ENCODE measurements at regions not wholly inside any gene's neighbourhood (a gene's known extent, or its start where the extent isn't known, plus 50 kb on each side); places are given as distances from the start of the nearest gene placed in this dataset.

DNA sequence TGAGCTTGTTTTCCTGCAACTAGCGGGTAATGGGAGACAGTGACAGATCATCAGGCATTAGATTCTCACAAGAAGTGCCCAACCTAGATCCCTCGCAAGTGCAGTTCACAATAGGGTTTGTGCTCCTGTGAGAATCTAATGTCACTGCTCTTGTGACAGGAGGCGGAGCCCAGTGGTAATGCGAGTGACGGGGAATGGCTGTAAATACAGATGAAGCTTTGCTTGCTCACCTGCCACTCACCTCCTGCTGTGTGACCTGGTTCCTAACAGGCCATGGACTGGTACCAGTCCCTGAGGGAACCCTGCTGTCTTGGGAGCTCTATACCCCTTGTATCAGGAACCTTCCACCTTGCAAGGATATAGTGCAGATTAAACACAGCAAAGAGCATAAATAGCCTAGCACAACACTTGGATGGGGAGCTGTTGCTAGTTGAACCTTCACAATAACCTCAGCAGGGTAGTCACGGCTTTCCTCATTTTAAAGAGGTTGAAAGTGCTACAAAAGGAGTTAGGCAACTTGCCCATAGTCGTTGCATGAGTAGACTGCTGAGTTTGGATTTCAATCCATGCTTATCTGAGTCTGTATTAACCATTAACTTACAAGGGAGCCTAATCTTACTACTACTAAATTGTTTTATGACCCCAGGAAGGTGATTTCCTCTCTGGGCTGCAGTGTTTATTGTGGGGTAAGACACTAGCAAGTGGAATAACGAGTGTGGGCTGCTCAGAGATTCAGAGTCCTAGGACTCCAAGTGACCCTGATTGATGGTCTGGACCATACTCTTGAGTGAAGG, 156.6 kb upstream of the ZFHX3 start:
- Histone ChIP-seq H3K4me1 (ENCODE audit: control insufficient read depth, insufficient read depth, low read length) (peaks cover 22% of the 10 kb centered on the region), H3K9me3 (ENCODE audit: control insufficient read depth, low read length) (no peaks in the 10 kb centered on the region), H3K4me3 (ENCODE audit: low read length) (no peak overlapping the region), H3K9ac (ENCODE audit: low read length) (no peak overlapping the region), H3K27me3 (replicated peaks; ENCODE audit: control insufficient read depth, insufficient read depth, low read length) (no peaks in the 10 kb centered on the region), H3K36me3 (ENCODE audit: control insufficient read depth, insufficient read depth, low read length, severe bottlenecking) (no peaks in the 10 kb centered on the region)
- no peak for DNase-seq (ENCODE audit: low read depth)

GRCh38 chr16:73202161-73202729, 154.3 kb upstream of the ZFHX3 start:
- H3K36me3 ChIP-seq (ENCODE audit: control insufficient read depth, insufficient read depth, low read length, severe bottlenecking), result no peaks in the 10 kb centered on the region
- no peaks in the 10 kb centered on the region for H3K27me3 ChIP-seq (replicated peaks; ENCODE audit: control insufficient read depth, insufficient read depth, low read length)
- peaks cover 22% of the 10 kb centered on the region for H3K4me1 ChIP-seq (ENCODE audit: control insufficient read depth, insufficient read depth, low read length)
- DNase-seq (ENCODE audit: low read depth), result peak; percentile 95
- H3K9ac ChIP-seq (ENCODE audit: low read length), result no peak overlapping the region
- H3K9me3 ChIP-seq (ENCODE audit: control insufficient read depth, low read length), result no peaks in the 10 kb centered on the region
- H3K4me3 ChIP-seq (ENCODE audit: low read length), result peak overlapping the region; percentile 46

- Histone ChIP-seq H3K36me3 (ENCODE audit: control insufficient read depth, insufficient read depth, low read length, severe bottlenecking) (no peaks in the 10 kb centered on the region), H3K9me3 (ENCODE audit: control insufficient read depth, low read length) (no peaks in the 10 kb centered on the region), H3K9ac (ENCODE audit: low read length) (no peak overlapping the region), H3K27me3 (replicated peaks; ENCODE audit: control insufficient read depth, insufficient read depth, low read length) (no peaks in the 10 kb centered on the region), H3K4me3 (ENCODE audit: low read length) (no peak overlapping the region), H3K4me1 (ENCODE audit: control insufficient read depth, insufficient read depth, low read length) (peaks cover 13% of the 10 kb centered on the region)
- DNase-seq (ENCODE audit: low read depth), result no peak
These were observed 151.3 kb upstream of the ZFHX3 start for GRCh38 chr16:73199214-73199613.

- Histone ChIP-seq H3K36me3 (ENCODE audit: control insufficient read depth, insufficient read depth, low read length, severe bottlenecking) (no peaks in the 10 kb centered on the region), H3K9me3 (ENCODE audit: control insufficient read depth, low read length) (no peaks in the 10 kb centered on the region), H3K9ac (ENCODE audit: low read length) (no peak overlapping the region), H3K4me3 (ENCODE audit: low read length) (no peak overlapping the region), H3K27me3 (replicated peaks; ENCODE audit: control insufficient read depth, insufficient read depth, low read length) (no peaks in the 10 kb centered on the region), H3K4me1 (ENCODE audit: control insufficient read depth, insufficient read depth, low read length) (peaks cover 13% of the 10 kb centered on the region)
- no peak for DNase-seq (ENCODE audit: low read depth)
These were observed 150.6 kb upstream of the ZFHX3 start for GRCh38 chr16:73198481-73198880.

- Histone ChIP-seq H3K4me3 (ENCODE audit: low read length) (no peak overlapping the region), H3K36me3 (ENCODE audit: control insufficient read depth, insufficient read depth, low read length, severe bottlenecking) (no peaks in the 10 kb centered on the region), H3K4me1 (ENCODE audit: control insufficient read depth, insufficient read depth, low read length) (peaks cover 13% of the 10 kb centered on the region), H3K9me3 (ENCODE audit: control insufficient read depth, low read length) (no peaks in the 10 kb centered on the region), H3K27me3 (replicated peaks; ENCODE audit: control insufficient read depth, insufficient read depth, low read length) (no peaks in the 10 kb centered on the region), H3K9ac (ENCODE audit: low read length) (no peak overlapping the region)
- DNase-seq (ENCODE audit: low read depth), result no peak
These were observed 149.7 kb upstream of the ZFHX3 start for GRCh38 chr16:73197598-73197997.

- Histone ChIP-seq H3K4me1 (ENCODE audit: control insufficient read depth, insufficient read depth, low read length) (peaks cover 8% of the 10 kb centered on the region), H3K9ac (ENCODE audit: low read length) (no peak overlapping the region), H3K36me3 (ENCODE audit: control insufficient read depth, insufficient read depth, low read length, severe bottlenecking) (no peaks in the 10 kb centered on the region), H3K4me3 (ENCODE audit: low read length) (no peak overlapping the region), H3K9me3 (ENCODE audit: control insufficient read depth, low read length) (no peaks in the 10 kb centered on the region), H3K27me3 (replicated peaks; ENCODE audit: control insufficient read depth, insufficient read depth, low read length) (no peaks in the 10 kb centered on the region)
- DNase-seq (ENCODE audit: low read depth), result peak; percentile 65
These were observed 148.7 kb upstream of the ZFHX3 start for GRCh38 chr16:73196670-73197069.

- Histone ChIP-seq H3K4me3 (ENCODE audit: low read length) (no peak overlapping the region), H3K9ac (ENCODE audit: low read length) (no peak overlapping the region), H3K27me3 (replicated peaks; ENCODE audit: control insufficient read depth, insufficient read depth, low read length) (peaks cover 6% of the 10 kb centered on the region), H3K9me3 (ENCODE audit: control insufficient read depth, low read length) (no peaks in the 10 kb centered on the region), H3K36me3 (ENCODE audit: control insufficient read depth, insufficient read depth, low read length, severe bottlenecking) (no peaks in the 10 kb centered on the region), H3K4me1 (ENCODE audit: control insufficient read depth, insufficient read depth, low read length) (peaks cover 4% of the 10 kb centered on the region)
- DNase-seq (ENCODE audit: low read depth), result no peak
These were observed 145.5 kb upstream of the ZFHX3 start for GRCh38 chr16:73193464-73193863.

DNA sequence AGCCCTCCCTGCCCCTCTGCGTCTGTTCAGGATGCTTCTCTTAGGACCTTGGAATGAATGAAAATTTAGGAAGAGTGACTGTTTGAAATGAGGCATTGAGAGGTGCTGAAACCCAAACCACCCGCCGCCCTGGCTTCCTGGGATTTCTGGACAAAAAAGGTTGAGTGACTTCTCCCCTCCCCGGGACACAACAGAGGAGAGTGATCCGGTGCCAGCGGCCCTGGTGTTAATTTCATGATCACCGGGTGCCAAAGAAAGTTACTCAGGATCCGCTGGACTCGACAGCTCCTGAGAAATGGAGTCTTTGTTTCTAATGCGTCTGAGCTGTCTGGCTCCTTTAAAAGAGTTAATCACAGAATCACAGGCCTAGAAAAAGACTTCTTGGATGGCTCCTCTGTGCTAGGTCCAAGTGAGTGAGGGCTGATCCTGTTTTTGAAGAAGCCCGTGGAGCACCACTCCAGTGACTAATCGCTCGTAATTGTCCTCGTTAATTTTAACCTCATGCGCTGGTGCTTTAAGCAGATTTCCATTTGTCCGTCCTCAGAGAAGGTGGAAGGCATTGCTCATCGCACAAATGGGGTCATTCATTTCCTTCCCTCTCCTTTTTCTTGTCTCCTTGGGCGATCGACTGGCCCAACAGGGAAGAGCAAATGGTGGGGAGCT, 144.4 kb upstream of the ZFHX3 start:
- no peak for DNase-seq (ENCODE audit: low read depth)
- peaks cover 6% of the 10 kb centered on the region for H3K27me3 ChIP-seq (replicated peaks; ENCODE audit: control insufficient read depth, insufficient read depth, low read length)
- no peak overlapping the region for H3K9ac ChIP-seq (ENCODE audit: low read length)
- H3K9me3 ChIP-seq (ENCODE audit: control insufficient read depth, low read length), result no peaks in the 10 kb centered on the region
- no peak overlapping the region for H3K4me3 ChIP-seq (ENCODE audit: low read length)
- H3K36me3 ChIP-seq (ENCODE audit: control insufficient read depth, insufficient read depth, low read length, severe bottlenecking), result no peaks in the 10 kb centered on the region
- H3K4me1 ChIP-seq (ENCODE audit: control insufficient read depth, insufficient read depth, low read length), result peaks cover 4% of the 10 kb centered on the region

DNA sequence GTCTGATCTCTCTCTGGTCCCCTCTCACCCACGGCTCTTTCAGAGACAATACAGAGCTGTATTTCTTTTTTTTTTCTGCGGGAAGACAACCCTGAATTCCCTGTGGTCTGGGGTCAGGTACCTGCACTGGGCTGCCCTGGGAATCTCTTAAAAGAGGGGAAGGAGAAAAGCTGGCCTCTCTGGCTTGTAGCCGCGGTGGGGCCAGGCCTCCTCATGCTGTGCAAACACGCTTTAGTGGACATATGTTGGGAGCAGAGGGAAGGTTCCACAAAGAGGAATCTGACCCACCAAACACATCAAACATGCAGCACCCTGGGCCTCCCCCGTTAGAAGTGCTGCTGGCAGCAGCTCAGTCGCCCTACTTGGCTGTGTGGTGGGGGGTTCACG, 143.7 kb upstream of the ZFHX3 start:
- no peak for DNase-seq (ENCODE audit: low read depth)
- H3K36me3 ChIP-seq (ENCODE audit: control insufficient read depth, insufficient read depth, low read length, severe bottlenecking), result no peaks in the 10 kb centered on the region
- H3K4me1 ChIP-seq (ENCODE audit: control insufficient read depth, insufficient read depth, low read length), result peaks cover 4% of the 10 kb centered on the region
- no peak overlapping the region for H3K9ac ChIP-seq (ENCODE audit: low read length)
- no peak overlapping the region for H3K4me3 ChIP-seq (ENCODE audit: low read length)
- peaks cover 6% of the 10 kb centered on the region for H3K27me3 ChIP-seq (replicated peaks; ENCODE audit: control insufficient read depth, insufficient read depth, low read length)
- H3K9me3 ChIP-seq (ENCODE audit: control insufficient read depth, low read length), result no peaks in the 10 kb centered on the region

DNA sequence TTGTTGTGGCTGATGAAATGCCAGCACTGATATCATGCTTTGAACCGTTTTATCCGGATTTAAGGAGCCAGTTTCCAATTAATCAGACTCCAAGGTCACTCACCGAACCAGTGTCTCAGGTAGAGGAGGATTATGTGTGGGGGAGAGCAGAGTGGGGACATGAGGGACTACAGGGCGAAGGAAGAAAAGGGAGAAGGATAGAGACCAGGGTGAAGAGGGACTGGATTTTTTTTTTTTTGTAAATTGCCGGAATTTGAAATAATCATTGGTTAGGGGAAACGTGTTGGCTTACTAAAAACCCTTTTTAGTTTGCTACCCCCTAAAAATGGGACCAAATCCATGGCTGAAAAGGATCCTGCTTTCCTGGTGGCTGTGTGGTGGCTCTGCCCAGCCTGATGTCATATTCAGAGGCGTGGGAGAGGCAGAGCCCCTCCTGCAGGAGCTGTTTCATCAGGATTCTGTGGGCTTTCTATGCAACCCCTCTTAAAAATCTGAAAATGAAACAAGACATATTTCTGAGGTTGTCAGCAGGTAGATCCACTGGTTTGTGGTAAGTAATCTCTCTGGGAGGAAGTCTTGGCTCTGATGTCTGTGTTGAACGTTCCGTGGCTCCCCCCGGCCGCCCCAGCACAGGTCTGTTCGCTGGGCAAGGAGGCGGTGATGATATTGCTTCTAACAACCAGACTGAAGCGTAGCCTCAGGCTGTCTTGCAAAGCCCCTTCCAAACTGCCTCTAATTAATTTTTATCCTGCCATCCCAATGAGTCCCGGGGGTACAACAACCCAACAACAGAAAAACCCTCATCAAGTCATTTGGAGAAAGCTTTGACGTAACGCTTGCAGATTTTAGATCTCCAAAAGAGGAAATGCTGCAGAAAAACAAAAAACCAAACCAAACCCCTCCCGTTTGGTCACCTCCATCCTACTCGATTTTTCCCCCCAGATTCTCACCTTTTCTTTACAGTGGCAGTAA, 143.0 kb upstream of the ZFHX3 start:
- Histone ChIP-seq H3K27me3 (replicated peaks; ENCODE audit: control insufficient read depth, insufficient read depth, low read length) (peaks cover 6% of the 10 kb centered on the region), H3K36me3 (ENCODE audit: control insufficient read depth, insufficient read depth, low read length, severe bottlenecking) (no peaks in the 10 kb centered on the region), H3K9ac (ENCODE audit: low read length) (no peak overlapping the region), H3K4me3 (ENCODE audit: low read length) (no peak overlapping the region), H3K4me1 (ENCODE audit: control insufficient read depth, insufficient read depth, low read length) (peaks cover 4% of the 10 kb centered on the region), H3K9me3 (ENCODE audit: control insufficient read depth, low read length) (no peaks in the 10 kb centered on the region)
- DNase-seq (ENCODE audit: low read depth), result no peak

GRCh38 chr16:73190256-73190655, 142.3 kb upstream of the ZFHX3 start:
- Histone ChIP-seq H3K4me3 (ENCODE audit: low read length) (no peak overlapping the region), H3K9ac (ENCODE audit: low read length) (no peak overlapping the region), H3K9me3 (ENCODE audit: control insufficient read depth, low read length) (no peaks in the 10 kb centered on the region), H3K36me3 (ENCODE audit: control insufficient read depth, insufficient read depth, low read length, severe bottlenecking) (no peaks in the 10 kb centered on the region), H3K27me3 (replicated peaks; ENCODE audit: control insufficient read depth, insufficient read depth, low read length) (peaks cover 6% of the 10 kb centered on the region), H3K4me1 (ENCODE audit: control insufficient read depth, insufficient read depth, low read length) (peaks cover 4% of the 10 kb centered on the region)
- no peak for DNase-seq (ENCODE audit: low read depth)

All from adipocyte (in vitro differentiated cells).